DMS 273 (cell line): ENCODE measurements at regions not wholly inside any gene's neighbourhood (a gene's known extent, or its start where the extent isn't known, plus 50 kb on each side); places are given as distances from the start of the nearest gene placed in this dataset.

Experiments
- DNase-seq: peaks from one replicate; lab custom pipeline; 2025; ENCODE audit not compliant: unreplicated experiment; lab: John Stamatoyannopoulos, UW

GRCh38 chr5:27494887-27495286 is 456.5 kb upstream of the CDH9 start:
- DNase-seq, result no peak

DNA sequence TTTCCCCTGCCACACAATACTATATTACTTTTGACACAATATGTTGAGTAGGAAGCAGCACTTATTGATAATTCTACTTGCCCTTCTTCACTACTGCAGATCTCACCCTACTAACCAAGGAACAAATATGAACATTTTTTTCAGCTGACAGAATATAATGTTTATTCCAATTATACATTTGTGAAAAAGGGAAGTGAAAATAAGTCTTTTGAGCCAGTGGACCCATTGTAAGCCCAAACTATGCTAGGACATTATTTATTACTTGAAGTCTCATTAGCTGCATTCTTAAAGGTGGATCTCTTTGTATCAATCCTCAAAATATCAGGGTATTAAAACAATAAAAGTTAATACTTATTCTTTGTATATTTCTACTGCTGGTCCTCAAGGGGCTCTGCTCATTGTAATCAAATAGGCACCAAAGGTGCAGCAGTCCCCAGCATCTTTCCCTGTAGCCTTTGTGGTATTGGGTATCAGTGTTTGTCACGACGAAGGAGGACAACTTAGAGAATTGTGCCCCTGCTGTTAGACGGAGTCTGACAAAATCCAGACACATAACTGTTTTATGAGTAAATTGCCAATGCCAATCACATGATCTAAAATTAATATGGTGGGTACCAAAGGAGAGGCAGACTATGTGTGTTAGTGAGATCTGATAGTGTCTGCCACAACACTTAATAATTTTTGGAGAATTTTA is 453.5 kb upstream of the CDH9 start:
- DNase-seq, result no peak

DNA sequence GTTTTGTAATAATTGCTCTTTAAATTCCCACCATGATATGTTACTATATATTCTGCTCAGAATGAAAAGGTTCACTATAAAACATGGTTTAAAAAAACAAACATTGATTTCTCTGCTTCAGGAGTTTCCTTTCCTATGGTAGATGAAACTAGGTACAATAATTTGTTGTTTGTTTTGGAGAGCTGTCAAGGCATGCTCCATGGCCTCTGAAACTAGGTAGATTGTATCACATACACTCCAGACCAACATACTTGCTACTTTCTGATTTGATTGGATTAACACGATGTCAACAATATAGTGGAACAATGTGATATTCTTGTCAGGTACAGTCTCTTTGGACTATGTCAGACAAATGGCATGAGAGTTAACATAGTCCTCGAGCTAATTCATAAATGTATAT is 452.7 kb upstream of the CDH9 start:
- DNase-seq, result no peak

DNA sequence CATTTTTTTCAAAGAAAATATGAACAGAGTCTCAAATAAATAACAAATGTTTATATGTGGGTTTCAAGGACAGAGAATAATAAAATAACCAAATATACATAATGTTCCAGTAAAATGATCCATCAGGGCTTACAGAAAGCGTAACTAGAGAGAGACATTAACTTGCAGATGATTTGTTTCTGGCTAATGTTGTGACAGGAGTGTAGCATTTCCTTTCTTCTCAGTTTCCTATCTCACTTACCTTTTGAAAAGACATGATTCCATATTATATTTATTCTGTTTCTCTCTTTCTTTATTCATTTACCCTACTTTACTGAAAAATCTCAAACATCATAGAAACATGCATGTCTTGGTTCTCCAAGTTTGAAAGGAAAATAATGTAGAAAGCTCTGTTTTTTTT is 451.3 kb upstream of the CDH9 start:
- DNase-seq, result no peak

GRCh38 chr5:27482663-27483062 is 444.3 kb upstream of the CDH9 start:
- no peak for DNase-seq

DNA sequence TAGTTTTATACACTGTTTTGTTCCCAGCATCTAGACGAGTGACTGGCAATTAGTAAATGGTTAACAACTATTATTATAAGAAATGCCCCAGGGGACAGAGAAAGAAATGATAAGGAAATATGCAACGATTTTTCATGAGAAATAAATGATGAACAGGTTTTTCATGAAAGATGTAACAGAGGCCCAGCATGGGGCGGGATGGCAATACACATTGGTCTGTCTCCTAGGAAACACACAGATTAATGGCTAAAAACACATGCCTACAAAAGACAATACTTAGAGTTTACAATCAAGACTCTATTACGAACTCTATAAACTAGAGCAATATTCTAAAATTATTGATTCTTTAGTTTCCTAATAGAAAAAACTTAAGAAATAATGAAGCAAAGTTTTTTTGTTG is 441.5 kb upstream of the CDH9 start:
- no peak for DNase-seq

- no peak for DNase-seq
Measured at GRCh38 chr5:27477550-27477949, 439.2 kb upstream of the CDH9 start.

- DNase-seq, result no peak
Measured at GRCh38 chr5:27476356-27476988, 438.1 kb upstream of the CDH9 start.

DNA sequence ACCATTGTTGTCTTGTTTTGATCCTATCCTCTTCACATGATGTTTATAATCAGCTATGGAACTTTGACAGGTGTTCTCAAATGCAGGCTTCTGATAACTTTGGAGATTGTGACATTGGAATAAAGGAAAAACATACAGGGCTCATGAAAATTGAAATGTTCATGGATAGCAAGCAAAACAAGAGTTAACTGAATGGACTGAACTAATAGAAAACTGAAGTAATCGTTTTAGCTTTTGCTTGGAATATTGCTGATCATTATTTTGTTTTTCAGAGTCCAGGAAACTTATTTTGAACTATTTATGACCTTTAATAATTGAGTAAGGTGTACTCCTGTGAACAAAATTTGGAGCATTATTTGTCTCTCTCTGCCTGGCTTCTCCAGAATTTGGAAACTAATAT is 436.7 kb upstream of the CDH9 start:
- DNase-seq, result no peak

DNA sequence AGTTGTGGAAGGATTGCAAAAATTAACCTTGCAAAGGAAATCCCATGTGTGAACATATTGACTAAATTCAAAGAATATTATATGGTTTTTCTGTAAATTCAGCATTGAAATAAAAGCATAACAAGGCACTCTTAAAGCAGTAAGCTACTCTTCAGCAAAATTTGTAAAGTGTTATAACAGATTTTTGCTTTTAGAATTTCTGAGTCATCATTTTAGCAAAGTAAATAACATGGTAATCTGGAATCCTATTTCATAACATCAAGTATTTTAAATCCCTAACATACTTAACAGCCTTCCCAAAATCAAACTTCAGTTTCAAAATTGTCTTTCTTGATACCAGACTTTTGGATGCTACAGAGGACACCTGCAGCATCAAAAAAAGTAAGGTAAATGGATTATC is 436.0 kb upstream of the CDH9 start:
- DNase-seq, result no peak

DNA sequence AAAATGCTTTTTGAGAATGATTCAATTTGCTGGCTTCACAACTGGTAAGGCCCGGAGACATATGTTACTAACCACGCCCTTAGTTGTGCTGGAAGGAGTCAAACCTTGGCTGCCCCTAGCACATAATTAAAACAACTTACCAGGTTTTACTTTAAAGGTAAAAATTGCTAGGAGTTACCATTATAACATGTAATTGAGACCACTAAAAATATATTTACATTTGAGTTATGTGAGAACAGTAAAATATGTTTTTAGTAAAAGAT is 435.6 kb upstream of the CDH9 start:
- DNase-seq, result no peak

DNA sequence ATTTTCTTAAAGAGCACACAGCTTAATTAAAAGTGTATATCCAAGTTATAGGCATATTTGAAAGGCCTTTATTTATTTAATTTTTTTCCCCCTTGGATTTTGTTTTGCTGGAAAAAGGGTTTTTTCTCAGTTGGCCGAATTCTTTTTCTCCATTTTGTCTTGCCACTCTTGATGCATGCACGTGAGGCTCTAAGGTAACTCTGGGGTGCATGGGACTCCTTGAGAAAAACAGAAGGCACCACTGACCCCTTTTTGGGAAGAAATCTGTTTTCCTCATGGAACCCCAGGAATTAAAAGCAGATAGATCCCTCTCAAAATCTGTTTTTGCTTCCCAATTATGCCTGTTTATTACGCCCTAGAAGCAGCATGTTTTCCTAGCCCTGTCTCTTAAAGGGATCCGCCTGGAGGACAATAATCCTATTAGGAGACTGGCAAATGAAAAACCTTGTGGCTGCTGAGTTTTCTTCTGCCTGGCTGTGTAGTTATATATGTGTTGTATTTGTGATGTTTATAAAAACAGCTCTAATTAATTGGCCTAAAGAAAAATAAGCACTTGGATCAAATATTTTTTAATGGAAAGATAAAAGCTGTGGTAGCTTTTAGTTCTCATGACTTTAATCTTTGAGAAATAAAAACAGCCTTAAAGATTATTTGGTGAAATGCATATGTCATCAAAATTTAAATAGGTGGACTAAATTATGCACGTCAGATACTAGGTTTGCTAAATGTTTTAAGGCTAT is 435.1 kb upstream of the CDH9 start:
- no peak for DNase-seq

- no peak for DNase-seq
Measured at GRCh38 chr5:27472871-27473270, 434.5 kb upstream of the CDH9 start.

DNA sequence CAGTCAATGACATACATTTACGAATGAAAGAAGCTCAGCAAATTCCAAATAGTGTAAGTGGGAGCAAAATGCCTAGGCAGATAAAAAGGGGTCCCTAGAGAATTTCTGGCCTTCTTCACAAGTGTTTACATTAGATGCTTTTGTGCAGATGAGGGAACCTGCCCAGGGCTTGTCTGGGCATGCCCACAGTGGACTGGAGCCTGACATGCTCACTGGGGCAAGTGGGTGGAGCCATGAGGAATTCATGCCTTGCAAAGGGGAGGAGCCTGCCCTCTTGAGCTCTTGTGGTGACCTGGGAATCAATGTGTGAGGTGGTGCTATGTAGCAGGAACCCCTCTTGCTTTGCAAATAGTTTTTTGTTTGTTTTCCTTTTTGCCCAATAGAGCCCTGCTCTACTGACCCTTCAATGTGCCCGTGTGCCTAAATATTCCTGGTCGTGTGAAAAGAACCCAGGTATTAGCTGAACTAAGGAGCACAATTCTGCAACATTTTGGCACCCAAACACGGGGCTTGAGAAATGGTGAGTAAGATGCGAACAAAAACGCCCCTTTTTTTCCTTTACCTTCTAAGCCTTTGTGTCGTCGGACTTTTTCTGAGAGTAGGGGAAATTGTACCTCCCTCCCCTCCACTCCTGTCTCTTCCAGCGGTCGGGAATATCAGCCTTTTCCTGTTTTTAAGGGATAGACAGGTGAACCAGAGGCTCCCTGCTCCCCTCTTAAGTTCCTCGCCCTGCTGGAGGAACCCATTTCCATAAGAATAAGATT is 433.8 kb upstream of the CDH9 start:
- DNase-seq, result peak; percentile 46

- no peak for DNase-seq
Measured at GRCh38 chr5:27466959-27467358, 428.6 kb upstream of the CDH9 start.

DNA sequence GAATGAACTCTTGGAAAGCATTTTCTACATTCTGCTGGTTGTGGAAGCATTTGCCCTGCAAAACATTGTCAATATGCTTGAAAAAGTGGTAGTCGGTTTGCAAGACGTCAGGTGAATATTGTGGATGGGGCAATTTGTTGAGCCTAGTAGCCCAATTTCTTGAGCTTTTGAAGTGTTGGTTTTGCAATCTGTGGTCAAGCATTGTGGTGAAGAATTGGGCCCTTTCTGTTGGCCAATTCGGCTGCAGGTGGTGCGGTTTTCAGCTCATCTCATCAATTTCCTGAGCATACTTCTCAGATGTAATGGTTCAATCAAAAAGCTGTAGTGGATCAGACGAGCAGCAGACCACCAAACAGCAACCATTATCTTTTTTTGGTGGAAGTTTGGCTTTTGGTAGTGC is 426.8 kb upstream of the CDH9 start:
- DNase-seq, result no peak

- no peak for DNase-seq
Measured at GRCh38 chr5:27463446-27464149, 425.2 kb upstream of the CDH9 start.

- no peak for DNase-seq
Measured at GRCh38 chr5:27462936-27463335, 424.6 kb upstream of the CDH9 start.

DNA sequence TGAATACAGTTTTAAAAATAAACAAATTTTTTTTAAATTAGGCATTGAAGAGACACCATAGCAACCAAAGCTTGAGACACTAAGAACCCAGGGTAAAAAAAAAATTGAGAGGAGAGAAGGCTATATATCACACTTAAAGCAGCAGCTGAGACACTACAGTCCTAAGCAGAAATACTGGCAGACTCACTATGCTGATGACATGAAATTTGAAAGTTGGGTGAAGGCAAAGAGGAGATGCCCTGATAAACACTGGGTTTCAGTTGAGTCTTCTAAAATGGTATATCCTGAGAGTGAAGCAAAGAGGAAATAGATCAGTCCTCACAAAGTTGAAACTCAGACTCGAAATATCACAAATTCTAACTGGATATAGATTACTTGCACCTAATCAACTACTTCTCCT is 419.9 kb upstream of the CDH9 start:
- DNase-seq, result no peak

GRCh38 chr5:27451377-27451776 is 413.0 kb upstream of the CDH9 start:
- DNase-seq, result no peak

- DNase-seq, result no peak
Measured at GRCh38 chr5:27450607-27451006, 412.2 kb upstream of the CDH9 start.
